ENCODE measurements at regions not wholly inside any gene's neighbourhood (a gene's known extent, or its start where the extent isn't known, plus 50 kb on each side); places are given as distances from the start of the nearest gene placed in this dataset.
A peak's percentile ranks its signal among the peaks of the same experiment; 100 is the strongest.

- TF ChIP-seq POLR2A (IDR thresholded peaks at IDR 0.05; ENCODE audit: low read depth, low read length) (no peak), PAX5 (IDR thresholded peaks at IDR 0.05; ENCODE audit: insufficient read depth, low read length, severe bottlenecking) (no peak), TAF1 (IDR thresholded peaks at IDR 0.05; ENCODE audit: low read depth, low read length) (no peak), POU2F2 (IDR thresholded peaks at IDR 0.05; ENCODE audit: low read depth, low read length) (no peak), POLR2AphosphoS5 (IDR thresholded peaks at IDR 0.05; ENCODE audit: low read depth, low read length) (no peak), SPI1 (IDR thresholded peaks at IDR 0.05; ENCODE audit: low read depth, low read length) (no peak)
- FAIRE-seq (no peak), DNase-seq (ENCODE audit: insufficient read length, low spot score) (no peak)
These were observed 191.7 kb upstream of the TLE3 start for GRCh38 chr15:70289191-70289955.

GRCh38 chr15:70286113-70286806, 188.5 kb upstream of the TLE3 start:
- TF ChIP-seq POLR2AphosphoS5 (IDR thresholded peaks at IDR 0.05; ENCODE audit: low read depth, low read length) (no peak), POU2F2 (IDR thresholded peaks at IDR 0.05; ENCODE audit: low read depth, low read length) (no peak), SPI1 (IDR thresholded peaks at IDR 0.05; ENCODE audit: low read depth, low read length) (no peak), POLR2A (IDR thresholded peaks at IDR 0.05; ENCODE audit: low read depth, low read length) (no peak), PAX5 (IDR thresholded peaks at IDR 0.05; ENCODE audit: insufficient read depth, low read length, severe bottlenecking) (no peak), TAF1 (IDR thresholded peaks at IDR 0.05; ENCODE audit: low read depth, low read length) (no peak)
- FAIRE-seq (no peak), DNase-seq (ENCODE audit: insufficient read length, low spot score) (no peak)

DNA sequence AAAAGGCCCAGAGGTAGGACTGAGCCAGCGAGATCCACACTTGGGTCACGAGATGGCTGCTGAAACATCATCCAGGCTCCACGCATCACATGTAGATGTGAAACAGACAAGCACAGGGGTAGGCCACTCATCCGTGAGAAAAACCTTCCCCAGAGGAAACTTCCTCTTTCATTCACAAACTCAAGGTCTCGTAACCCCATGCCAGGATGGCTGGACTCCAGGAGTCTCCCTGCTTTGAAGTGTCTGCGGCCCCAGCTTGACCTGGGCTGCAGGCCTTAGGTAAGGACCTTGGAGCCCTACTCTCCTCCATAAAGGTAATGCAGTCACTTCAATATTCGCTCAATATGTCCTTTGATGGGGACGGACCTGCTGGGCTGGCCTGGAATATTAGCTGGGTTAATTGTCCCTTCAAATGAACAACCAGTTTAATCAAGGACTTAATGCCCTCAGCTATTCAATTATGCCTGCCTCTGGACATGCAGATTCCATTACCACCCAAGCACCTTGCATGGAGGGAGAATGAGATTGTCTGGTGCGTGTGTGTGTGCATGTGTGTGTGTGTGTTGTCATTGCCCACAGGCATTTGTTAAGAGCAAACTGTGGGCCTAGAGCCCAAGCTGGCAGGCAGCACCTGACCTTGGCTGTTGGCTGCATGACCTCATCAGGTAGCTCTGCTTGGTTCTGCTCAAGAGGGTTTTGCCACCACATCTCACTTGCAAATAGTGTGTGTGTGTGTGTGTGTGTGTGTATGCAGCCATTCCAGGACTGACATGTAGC, 186.9 kb upstream of the TLE3 start:
- TF ChIP-seq POLR2A (IDR thresholded peaks at IDR 0.05; ENCODE audit: low read depth, low read length) (no peak), SPI1 (IDR thresholded peaks at IDR 0.05; ENCODE audit: low read depth, low read length) (no peak), POU2F2 (IDR thresholded peaks at IDR 0.05; ENCODE audit: low read depth, low read length) (no peak), POLR2AphosphoS5 (IDR thresholded peaks at IDR 0.05; ENCODE audit: low read depth, low read length) (no peak), PAX5 (IDR thresholded peaks at IDR 0.05; ENCODE audit: insufficient read depth, low read length, severe bottlenecking) (no peak), TAF1 (IDR thresholded peaks at IDR 0.05; ENCODE audit: low read depth, low read length) (no peak)
- no peak for FAIRE-seq

GRCh38 chr15:70283511-70283910, 185.8 kb upstream of the TLE3 start:
- TF ChIP-seq POLR2A (IDR thresholded peaks at IDR 0.05; ENCODE audit: low read depth, low read length) = no peak
- TF ChIP-seq POU2F2 (IDR thresholded peaks at IDR 0.05; ENCODE audit: low read depth, low read length) = no peak
- no peak for TF ChIP-seq PAX5 (IDR thresholded peaks at IDR 0.05; ENCODE audit: insufficient read depth, low read length, severe bottlenecking)
- TF ChIP-seq TAF1 (IDR thresholded peaks at IDR 0.05; ENCODE audit: low read depth, low read length) = no peak
- TF ChIP-seq SPI1 (IDR thresholded peaks at IDR 0.05; ENCODE audit: low read depth, low read length) = no peak
- TF ChIP-seq POLR2AphosphoS5 (IDR thresholded peaks at IDR 0.05; ENCODE audit: low read depth, low read length) = no peak
- FAIRE-seq (no peak), DNase-seq (ENCODE audit: insufficient read length, low spot score) (no peak)

More for the DNA sequence above, 186.9 kb upstream of the TLE3 start:
- no peak for DNase-seq (ENCODE audit: insufficient read length, low spot score)

GRCh38 chr15:70281811-70282307, 184.1 kb upstream of the TLE3 start:
- no peak for DNase-seq (ENCODE audit: insufficient read length, low spot score)
- TF ChIP-seq SPI1 (IDR thresholded peaks at IDR 0.05; ENCODE audit: low read depth, low read length) (peak; percentile 73), TAF1 (IDR thresholded peaks at IDR 0.05; ENCODE audit: low read depth, low read length) (no peak)
- no peak for FAIRE-seq

- DNase-seq (ENCODE audit: insufficient read length, low spot score) (no peak), FAIRE-seq (no peak)
- no peak for TF ChIP-seq POLR2AphosphoS5 (IDR thresholded peaks at IDR 0.05; ENCODE audit: low read depth, low read length)
- no peak for TF ChIP-seq SPI1 (IDR thresholded peaks at IDR 0.05; ENCODE audit: low read depth, low read length)
- no peak for TF ChIP-seq PAX5 (IDR thresholded peaks at IDR 0.05; ENCODE audit: insufficient read depth, low read length, severe bottlenecking)
- TF ChIP-seq POLR2A (IDR thresholded peaks at IDR 0.05; ENCODE audit: low read depth, low read length) = no peak
- no peak for TF ChIP-seq TAF1 (IDR thresholded peaks at IDR 0.05; ENCODE audit: low read depth, low read length)
- TF ChIP-seq POU2F2 (IDR thresholded peaks at IDR 0.05; ENCODE audit: low read depth, low read length) = no peak
These were observed 183.6 kb upstream of the TLE3 start for GRCh38 chr15:70281261-70281810.

DNA sequence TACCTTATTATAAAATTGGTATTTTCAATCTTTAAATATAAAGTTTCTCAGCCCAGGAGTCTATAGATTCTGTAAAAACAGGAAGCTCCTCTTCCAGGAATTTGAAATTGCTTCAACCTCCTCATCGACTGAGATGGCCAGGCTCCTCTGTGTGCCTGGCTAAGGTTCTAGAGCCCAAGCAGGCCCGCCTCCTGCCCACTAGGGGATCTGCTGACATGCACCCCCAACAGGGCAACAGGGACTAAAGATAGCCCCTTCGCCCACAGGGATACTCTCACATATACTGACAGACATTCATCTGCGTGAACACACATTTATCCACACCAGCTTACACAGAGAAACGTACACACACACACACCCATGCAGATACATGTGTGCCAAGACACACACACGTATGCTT, 183.1 kb upstream of the TLE3 start:
- no peak for FAIRE-seq
- TF ChIP-seq POU2F2 (IDR thresholded peaks at IDR 0.05; ENCODE audit: low read depth, low read length) (no peak), POLR2AphosphoS5 (IDR thresholded peaks at IDR 0.05; ENCODE audit: low read depth, low read length) (no peak), POLR2A (IDR thresholded peaks at IDR 0.05; ENCODE audit: low read depth, low read length) (no peak), SPI1 (IDR thresholded peaks at IDR 0.05; ENCODE audit: low read depth, low read length) (no peak), TAF1 (IDR thresholded peaks at IDR 0.05; ENCODE audit: low read depth, low read length) (no peak), PAX5 (IDR thresholded peaks at IDR 0.05; ENCODE audit: insufficient read depth, low read length, severe bottlenecking) (no peak)
- no peak for DNase-seq (ENCODE audit: insufficient read length, low spot score)

- FAIRE-seq (no peak), DNase-seq (ENCODE audit: insufficient read length, low spot score) (no peak)
- no peak for TF ChIP-seq POU2F2 (IDR thresholded peaks at IDR 0.05; ENCODE audit: low read depth, low read length)
These were observed 181.4 kb upstream of the TLE3 start for GRCh38 chr15:70279096-70279495.

GRCh38 chr15:70278644-70279043, 180.9 kb upstream of the TLE3 start:
- TF ChIP-seq TAF1 (IDR thresholded peaks at IDR 0.05; ENCODE audit: low read depth, low read length) = no peak
- TF ChIP-seq PAX5 (IDR thresholded peaks at IDR 0.05; ENCODE audit: insufficient read depth, low read length, severe bottlenecking) = no peak
- TF ChIP-seq POLR2A (IDR thresholded peaks at IDR 0.05; ENCODE audit: low read depth, low read length) = no peak
- no peak for TF ChIP-seq POU2F2 (IDR thresholded peaks at IDR 0.05; ENCODE audit: low read depth, low read length)
- no peak for TF ChIP-seq SPI1 (IDR thresholded peaks at IDR 0.05; ENCODE audit: low read depth, low read length)
- TF ChIP-seq POLR2AphosphoS5 (IDR thresholded peaks at IDR 0.05; ENCODE audit: low read depth, low read length) = no peak
- FAIRE-seq (peak; percentile 56), DNase-seq (ENCODE audit: insufficient read length, low spot score) (no peak)

Data from GM12891 (cell line).